NK-92 treated with Interleukin-12 subunit alpha and Interleukin-12 subunit beta, amount 100 ng/mL, for 24 hours (cell line): ENCODE measurements at regions not wholly inside any gene's neighbourhood (a gene's known extent, or its start where the extent isn't known, plus 50 kb on each side); places are given as distances from the start of the nearest gene placed in this dataset.
"Not testable (repeated sequence)": the region's sequence is repeated elsewhere in the genome, so short reads cannot be mapped to it uniquely, and the experiment has no call there.

ENCODE experiments used
- DNase-seq: peaks from one replicate; lab custom pipeline; 2025; lab: John Stamatoyannopoulos, UW

DNA sequence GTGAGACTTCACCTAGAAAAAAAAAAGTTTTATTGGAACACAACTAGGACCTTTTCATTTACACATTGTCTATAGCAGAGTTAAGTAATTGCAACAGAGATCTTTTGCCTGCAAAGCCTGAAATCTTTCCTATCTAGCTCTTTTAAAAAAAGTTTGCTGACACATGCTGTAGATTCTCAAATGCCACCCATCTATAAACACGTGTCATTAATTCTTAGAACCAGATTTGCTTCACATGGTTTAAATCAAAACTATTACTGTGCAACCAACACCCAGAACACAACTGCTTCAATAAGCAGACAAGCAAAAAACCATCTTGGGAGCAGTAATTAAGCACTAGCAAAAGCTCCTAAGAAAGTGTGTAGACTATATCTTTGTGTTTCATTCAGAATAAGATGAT lies 55.0 kb downstream of the OXSM start:
- DNase-seq = no peak

GRCh38 chr3:25846282-25846681 lies 56.4 kb downstream of the OXSM start:
- no peak for DNase-seq

GRCh38 chr3:25849091-25849490 lies 59.2 kb downstream of the OXSM start:
- DNase-seq = no peak

DNA sequence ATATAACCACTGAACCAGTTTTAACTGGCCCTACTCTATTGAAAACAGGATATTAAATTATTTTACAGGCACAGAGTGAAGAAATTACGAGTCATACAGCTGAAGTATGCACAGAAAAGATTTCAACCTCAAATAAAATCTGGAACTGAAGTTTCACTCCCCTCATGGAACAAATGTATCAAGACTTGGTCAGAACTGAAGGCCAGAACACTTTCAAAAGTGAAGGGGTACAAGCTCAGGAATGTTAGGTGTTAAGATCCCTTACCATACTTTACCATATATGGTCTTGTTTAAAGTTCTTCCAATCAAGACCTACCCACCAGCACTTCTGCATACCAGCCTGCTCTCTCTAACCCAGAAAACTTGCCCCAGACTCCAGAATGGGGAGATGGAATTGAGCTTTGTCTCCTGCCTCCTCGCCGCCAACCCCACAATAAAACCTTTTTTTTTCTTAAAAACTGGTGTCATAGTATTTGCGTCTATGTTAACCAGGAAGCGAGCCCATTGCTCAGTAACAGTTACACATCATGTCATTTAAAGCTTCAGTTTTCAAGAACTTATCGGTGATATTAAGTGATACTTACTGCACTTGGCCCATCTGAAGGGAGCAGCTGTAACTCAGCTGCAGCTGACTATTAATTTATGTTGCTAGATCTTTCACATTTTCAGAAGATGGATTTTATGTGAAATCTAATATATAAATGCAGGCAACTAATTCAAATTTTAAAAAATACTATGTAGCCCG lies 59.9 kb downstream of the OXSM start:
- DNase-seq = no peak

DNA sequence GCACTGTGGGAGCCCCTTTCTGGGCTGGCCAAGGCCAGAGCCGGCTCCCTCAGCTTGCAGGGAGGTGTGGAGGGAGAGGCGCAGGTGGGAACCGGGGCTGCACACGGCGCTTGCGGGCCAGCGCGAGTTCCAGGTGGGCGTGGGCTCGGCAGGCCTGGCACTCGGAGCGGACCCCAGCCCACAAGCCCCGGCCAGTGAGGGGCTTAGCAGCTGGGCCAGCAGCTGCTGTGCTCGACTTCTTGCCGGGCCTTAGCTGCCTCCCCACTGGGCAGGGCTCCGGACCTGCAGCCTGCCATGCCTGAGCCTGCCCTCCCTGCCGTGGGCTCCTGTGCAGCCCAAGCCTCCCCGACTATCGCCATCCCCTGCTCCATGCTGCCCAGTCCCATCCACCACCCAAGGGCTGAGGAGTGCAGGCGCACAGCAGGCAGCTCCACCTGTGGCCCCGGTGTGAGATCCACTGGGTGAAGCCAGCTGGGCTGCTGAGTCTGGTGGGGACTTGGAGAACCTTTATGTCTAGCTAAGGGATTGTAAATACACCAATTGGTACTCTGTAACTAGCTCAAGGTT lies 61.9 kb downstream of the OXSM start:
- not testable (repeated sequence) for DNase-seq

DNA sequence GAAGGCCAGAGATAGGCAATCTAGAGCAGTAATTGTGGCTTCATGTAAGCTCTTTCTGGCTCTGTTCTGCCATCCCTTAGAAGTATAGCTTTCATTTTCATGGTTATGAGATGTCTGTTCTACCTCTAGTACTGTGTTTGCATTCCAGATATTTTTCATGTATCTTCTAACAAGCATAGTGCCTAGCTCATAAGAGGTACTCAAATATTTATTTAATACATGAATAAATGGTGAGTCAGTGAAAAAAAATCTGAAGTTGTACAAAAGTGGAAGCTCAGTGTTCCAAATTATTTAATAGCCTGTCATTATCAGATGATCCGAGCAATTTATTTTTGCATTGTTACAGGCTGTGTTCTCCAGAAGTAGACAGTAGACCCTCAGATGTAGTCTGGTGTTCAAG lies 64.3 kb downstream of the OXSM start:
- DNase-seq = no peak

DNA sequence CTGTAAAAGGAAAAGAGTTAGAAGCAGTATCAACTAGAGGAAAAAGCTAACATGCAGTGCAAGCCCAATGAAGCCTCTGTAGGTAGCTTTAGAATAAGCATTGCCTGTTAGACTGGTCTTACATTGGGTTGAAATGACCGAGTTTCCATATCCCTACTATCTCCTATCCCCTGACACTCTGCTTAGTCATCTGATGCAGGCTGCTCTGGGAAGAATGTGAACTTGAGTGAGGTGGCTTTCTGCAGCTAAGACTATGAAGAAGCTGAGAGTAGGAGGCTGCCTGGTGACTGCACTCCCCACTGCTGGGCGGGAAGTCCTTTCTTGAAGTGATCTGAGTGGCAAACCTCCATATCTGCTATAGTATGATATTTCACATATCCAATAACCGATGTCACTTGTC lies 64.7 kb downstream of the OXSM start:
- DNase-seq = no peak

GRCh38 chr3:25855266-25855784 lies 65.4 kb downstream of the OXSM start:
- DNase-seq = no peak

DNA sequence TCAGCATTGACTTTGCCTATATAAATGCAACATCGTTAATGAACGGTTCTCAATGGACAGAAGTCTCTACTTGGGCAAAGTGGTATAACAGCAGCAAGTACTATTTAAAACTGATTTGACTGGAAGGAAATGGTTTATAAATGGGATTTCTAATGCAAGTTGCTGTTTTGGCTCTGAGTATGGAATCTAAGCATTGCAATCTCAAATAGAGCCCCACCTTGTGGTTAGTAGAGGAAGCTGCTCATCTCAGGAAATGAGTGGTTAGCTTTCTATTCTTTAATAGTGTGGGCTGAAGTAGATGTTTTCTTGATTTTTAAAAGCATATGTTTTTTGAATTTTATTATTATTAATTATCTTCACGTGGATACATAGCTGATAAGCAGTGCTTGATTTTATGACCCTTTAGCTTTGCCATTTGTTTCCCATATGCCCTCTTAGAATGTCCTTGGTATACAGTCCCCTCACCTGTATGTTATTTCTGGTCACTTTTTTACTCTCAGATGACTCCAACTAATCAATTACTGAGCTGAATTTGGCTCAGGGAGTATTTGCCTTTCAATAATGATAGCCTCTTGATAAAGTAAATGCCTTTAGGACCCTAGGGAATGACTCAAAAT lies 67.1 kb downstream of the OXSM start:
- DNase-seq = no peak

- no peak for DNase-seq
Measured at GRCh38 chr3:25861566-25861965, 71.7 kb downstream of the OXSM start.

- DNase-seq = no peak
Measured at GRCh38 chr3:25863011-25863415, 73.1 kb downstream of the OXSM start.

DNA sequence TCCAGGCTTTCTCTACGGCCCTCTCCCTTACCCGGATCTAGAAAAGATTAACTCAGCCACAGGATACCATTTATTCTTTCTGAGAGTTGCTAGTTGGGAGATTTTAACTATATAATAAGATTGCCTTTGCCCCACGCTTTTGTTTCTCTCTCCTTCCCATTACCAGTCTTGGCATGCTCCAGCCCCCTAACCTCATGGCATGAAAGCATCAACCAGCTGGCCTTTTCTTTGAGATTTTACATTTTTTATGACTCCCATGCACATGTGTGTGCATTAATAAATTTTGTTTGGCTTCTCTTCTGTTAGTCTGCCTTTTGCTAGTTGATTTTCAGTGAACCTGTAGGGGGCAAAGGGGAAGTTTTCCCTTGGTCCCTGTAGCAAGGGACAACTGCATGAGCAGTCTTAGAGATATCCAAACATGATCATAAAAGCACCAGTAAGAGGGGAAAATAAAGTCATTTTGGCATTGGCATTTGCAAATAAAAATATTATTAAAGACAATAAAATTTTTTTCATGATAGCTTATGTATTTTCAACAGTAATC lies 73.6 kb downstream of the OXSM start:
- DNase-seq = no peak

DNA sequence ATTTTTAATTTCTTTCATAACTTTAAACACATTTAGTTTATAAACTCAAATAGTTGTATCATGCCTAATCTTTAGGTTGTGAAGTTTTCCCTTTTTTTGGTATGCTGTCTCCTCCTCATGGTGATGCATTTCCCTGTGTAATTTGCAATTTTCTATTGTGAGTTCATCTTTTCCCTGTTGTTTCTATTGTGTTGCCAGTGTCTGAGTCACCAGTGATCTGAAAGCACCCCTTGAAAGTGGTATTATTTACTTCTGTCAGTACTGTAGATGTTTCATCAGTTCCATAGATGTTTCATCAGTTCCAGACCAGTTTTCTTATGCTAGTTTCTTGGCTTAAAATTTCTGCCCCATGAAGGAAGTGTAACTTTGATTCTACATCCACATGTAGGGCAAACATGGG lies 80.6 kb downstream of the OXSM start:
- DNase-seq = no peak

DNA sequence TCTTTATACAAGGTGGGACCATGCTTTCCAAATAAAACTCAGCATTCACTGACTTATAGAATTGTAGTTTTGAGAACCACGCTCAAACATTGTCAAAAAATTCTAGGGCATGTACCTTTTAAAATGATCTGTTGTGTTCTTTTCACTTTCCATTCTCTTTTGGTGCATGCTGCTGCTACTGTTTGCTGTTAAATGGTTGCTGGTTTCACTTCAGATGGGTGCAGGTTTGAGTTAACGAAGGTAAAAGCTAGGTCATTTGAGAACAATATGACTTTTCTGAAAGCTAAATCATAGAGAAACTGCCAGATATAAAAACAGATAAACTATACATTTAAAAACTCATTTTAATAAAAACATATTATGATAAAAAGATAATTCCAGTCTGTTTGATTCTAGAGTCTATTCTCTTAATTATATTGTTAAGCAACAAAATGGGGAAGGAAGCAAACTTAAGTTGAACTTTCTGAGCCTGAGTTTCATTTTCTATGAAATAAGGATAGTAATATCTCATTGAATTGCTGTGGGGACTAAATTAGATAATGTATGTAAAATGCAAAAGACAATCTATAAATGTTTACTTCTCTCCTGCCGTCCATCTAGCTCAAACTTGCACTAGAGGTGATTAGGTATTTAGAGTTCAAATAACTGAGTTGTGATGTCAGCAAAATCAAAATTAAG lies 82.4 kb downstream of the OXSM start:
- DNase-seq = no peak

DNA sequence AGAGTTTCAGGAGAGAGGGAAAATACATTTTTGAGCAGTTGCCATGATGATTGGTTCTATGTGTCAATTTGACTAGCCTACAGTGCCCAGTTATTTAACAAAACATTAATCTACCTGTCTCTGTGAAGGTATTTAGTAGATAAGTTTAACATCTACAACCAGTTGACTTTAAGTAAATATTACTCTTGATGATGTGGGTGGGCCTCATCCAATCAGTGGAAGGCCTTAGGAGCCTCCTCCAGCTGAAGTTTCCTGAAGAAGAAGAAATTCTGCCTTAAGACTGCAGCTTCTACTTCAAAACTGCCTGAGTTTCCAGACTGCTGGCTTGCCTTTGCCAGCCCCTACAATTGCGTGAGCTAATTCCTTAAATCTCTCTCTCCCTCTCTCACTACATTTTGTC lies 93.6 kb downstream of the OXSM start:
- DNase-seq = no peak

DNA sequence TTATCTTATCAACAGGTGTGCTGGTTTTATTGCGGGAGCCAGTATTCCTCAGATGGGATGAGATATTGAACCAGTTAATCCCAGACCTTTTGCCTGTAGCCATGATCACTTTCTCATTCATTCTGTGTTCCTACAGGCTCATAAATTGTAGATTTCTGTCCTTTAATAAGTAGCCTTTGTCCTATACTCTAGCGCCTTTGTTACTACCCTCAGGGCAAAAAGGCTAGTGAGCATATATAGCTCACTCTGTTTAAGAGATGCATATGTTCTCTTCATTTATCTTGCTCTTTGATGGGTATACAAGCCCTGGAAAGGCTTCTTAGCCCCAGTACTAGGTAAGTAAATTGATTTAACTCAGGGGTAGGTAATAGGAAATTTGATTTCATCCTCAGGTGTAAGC lies 95.1 kb downstream of the OXSM start:
- no peak for DNase-seq

DNA sequence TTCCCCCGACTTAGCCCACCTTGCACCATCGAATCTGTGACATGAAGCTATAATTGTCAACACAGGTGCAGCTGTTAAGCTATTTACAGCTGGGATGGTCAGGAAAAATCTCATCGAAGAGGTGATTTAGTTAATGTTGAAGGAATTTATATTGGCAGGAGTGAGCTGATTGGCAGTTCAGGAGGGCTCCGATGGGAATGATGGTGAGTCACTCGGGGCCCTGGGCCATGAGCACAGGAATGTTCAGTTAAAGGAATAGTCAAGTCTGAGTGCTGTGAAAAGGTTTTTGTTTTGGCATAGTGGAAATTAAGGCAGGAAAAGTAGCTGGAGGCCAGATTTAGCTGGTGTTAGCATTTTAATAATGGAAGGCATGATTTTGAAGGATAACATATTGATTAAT lies 95.7 kb downstream of the OXSM start:
- DNase-seq = no peak

DNA sequence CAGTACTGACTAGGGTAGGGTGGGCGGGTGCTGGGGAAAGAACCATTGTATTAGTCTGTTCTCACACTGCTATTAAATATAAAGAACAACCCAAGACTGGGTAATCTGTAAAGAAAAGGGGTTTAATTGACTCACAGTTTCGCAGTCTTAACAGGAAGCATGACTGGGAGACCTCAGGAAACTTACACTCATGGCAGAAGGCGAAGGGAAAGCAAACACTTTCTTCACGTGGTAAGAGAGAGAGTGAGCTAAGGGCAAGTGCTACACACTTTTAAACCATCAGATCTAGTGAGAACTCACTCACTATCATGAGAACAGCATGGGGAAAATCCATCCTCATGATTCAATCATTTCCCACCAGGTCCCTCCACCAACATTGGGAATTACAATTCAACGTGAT lies 98.0 kb downstream of the OXSM start:
- no peak for DNase-seq

GRCh38 chr3:25888892-25889524 lies 99.1 kb downstream of the OXSM start:
- DNase-seq = no peak

DNA sequence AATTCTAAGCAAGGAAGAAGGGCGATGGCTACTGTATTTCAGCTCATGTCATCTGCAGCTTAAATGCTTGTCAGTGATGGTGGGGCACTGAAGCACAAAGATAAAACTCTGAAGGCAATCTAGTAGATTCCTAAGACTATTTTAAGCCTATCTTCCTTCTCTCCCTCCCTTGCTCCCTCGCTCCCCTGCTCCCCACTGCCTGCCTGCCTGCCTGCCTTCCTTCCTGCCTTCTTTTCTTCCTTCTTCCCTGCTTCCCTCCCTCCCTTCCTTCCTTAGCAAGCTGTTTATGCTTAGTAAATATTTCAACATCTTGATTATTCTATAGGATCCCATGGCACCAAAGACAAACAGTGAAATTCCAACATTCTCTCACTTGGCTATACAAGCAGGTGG lies 99.6 kb downstream of the OXSM start:
- no peak for DNase-seq

GRCh38 chr3:25894101-25894500 lies 104.2 kb downstream of the OXSM start:
- no peak for DNase-seq

DNA sequence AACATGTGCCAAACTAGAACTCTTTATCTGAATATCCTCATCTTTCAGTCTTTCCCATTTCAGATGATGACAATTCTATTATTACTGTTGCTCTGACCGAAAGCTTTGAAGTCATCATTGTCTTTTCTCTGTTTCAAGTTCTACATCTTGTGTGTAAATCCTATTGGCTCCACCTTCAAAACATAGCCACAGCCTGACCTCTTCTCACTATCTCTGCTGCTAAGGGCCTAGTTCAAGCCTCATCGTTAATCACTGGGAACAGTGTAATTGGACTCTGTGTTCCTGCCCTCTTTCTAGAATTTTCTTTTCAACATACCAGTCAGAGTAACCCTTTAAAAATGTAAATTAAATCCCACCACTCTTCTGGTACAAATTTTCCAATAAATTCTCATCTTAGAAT lies 105.1 kb downstream of the OXSM start:
- DNase-seq = no peak
